H9 (cell line): ENCODE measurements at regions not wholly inside any gene's neighbourhood (a gene's known extent, or its start where the extent isn't known, plus 50 kb on each side); places are given as distances from the start of the nearest gene placed in this dataset.

Source experiments
- DNase-seq: peaks from one replicate; pipeline ENCODE4 v3.0.0-alpha.2; 2017
- H2AFZ ChIP-seq: one replicate; pipeline ENCODE4 v1.6.1; 2013; ENCODE audit warnings: mild to moderate bottlenecking, low read length, control low read depth, moderate library complexity
- H2AK5ac ChIP-seq: 2 replicates; pipeline ENCODE4 v1.6.1; 2013; ENCODE audit warnings: low read length, control low read depth, mixed read lengths; ENCODE audit not compliant: insufficient read length
- H2BK120ac ChIP-seq: one replicate; pipeline ENCODE4 v1.6.1; 2013; ENCODE audit warnings: low read depth, mild to moderate bottlenecking, low read length, control low read depth, inconsistent platforms; ENCODE audit not compliant: poor library complexity, severe bottlenecking
- H2BK12ac ChIP-seq: 2 replicates; pipeline ENCODE4 v1.6.1; 2013; ENCODE audit warnings: low read length, control low read depth, mixed read lengths, low read depth; ENCODE audit not compliant: insufficient read length
- H2BK15ac ChIP-seq: 2 replicates; pipeline ENCODE4 v1.6.1; 2013; ENCODE audit warnings: low read depth, low read length, control low read depth
- H2BK20ac ChIP-seq: one replicate; pipeline ENCODE4 v1.6.1; 2013; ENCODE audit warnings: low read depth, mild to moderate bottlenecking, low read length, control low read depth, inconsistent platforms; ENCODE audit not compliant: poor library complexity, severe bottlenecking
- H2BK5ac ChIP-seq: 2 replicates; pipeline ENCODE4 v1.6.1; 2013; ENCODE audit warnings: low read length, control low read depth, mixed read lengths; ENCODE audit not compliant: insufficient read length
- H3K14ac ChIP-seq: 2 replicates; pipeline ENCODE4 v1.6.1; 2013; ENCODE audit warnings: low read length, control low read depth; ENCODE audit not compliant: insufficient read depth
- H3K18ac ChIP-seq: 2 replicates; pipeline ENCODE4 v1.6.1; 2013; ENCODE audit warnings: low read depth, mild to moderate bottlenecking, mixed read lengths, low read length, control low read depth; ENCODE audit not compliant: insufficient read length
- H3K23ac ChIP-seq: 2 replicates; pipeline ENCODE4 v1.6.1; 2013; ENCODE audit warnings: low read length, control low read depth, mixed read lengths, low read depth; ENCODE audit not compliant: insufficient read length
- H3K23me2 ChIP-seq: 2 replicates; pipeline ENCODE4 v1.6.1; 2013; ENCODE audit warnings: low read depth, mild to moderate bottlenecking, mixed read lengths, low read length, control low read depth; ENCODE audit not compliant: insufficient read length, poor library complexity, severe bottlenecking
- H3K27ac ChIP-seq: 2 replicates; pipeline ENCODE4 v1.5.1; 2013; ENCODE audit warnings: low read length, control low read depth, mixed read lengths, low read depth; ENCODE audit not compliant: insufficient read length
- H3K27me3 ChIP-seq: 2 replicates; pipeline ENCODE4 v1.6.1; 2013; ENCODE audit warnings: low read length, control low read depth, inconsistent platforms; ENCODE audit not compliant: insufficient read depth
- H3K4ac ChIP-seq: 2 replicates; pipeline ENCODE4 v1.6.1; 2013; ENCODE audit warnings: low read depth, mild to moderate bottlenecking, control low read depth, inconsistent platforms, low read length, moderate library complexity
- H3K4me1 ChIP-seq: 2 replicates; pipeline ENCODE4 v1.6.1; 2013; ENCODE audit warnings: low read length, control low read depth, inconsistent platforms; ENCODE audit not compliant: insufficient read depth
- H3K4me2 ChIP-seq: 2 replicates; pipeline ENCODE4 v1.6.1; 2013; ENCODE audit warnings: low read length, control low read depth, mixed read lengths; ENCODE audit not compliant: insufficient read length, insufficient read depth
- H3K56ac ChIP-seq: 2 replicates; pipeline ENCODE4 v1.6.1; 2013; ENCODE audit warnings: low read depth, mild to moderate bottlenecking, mixed read lengths, low read length, control low read depth; ENCODE audit not compliant: insufficient read length
- H3K79me1 ChIP-seq: 2 replicates; pipeline ENCODE4 v1.6.1; 2013; ENCODE audit warnings: low read depth, mild to moderate bottlenecking, moderate library complexity, low read length, control low read depth, inconsistent platforms; ENCODE audit not compliant: insufficient read depth, poor library complexity, severe bottlenecking
- H3K79me2 ChIP-seq: 2 replicates; pipeline ENCODE4 v1.6.1; 2013; ENCODE audit warnings: low read length, control low read depth, inconsistent platforms; ENCODE audit not compliant: insufficient read depth
- H3K9ac ChIP-seq: 2 replicates; pipeline ENCODE4 v1.6.1; 2013; ENCODE audit warnings: low read length, control low read depth, mixed read lengths; ENCODE audit not compliant: insufficient read length; ENCODE audit errors: extremely low read depth
- H3K9me3 ChIP-seq: one replicate; pipeline ENCODE4 v1.6.1; 2013; ENCODE audit warnings: low read depth, low read length, inconsistent platforms; ENCODE audit not compliant: control insufficient read depth
- H3T11ph ChIP-seq: one replicate; pipeline ENCODE4 v1.6.1; 2013; ENCODE audit warnings: mild to moderate bottlenecking, low read length, control low read depth, inconsistent platforms
- H4K20me1 ChIP-seq: one replicate; pipeline ENCODE4 v1.6.1; 2013; ENCODE audit not compliant: control insufficient read depth, insufficient read length, insufficient read depth
- H4K5ac ChIP-seq: 2 replicates; pipeline ENCODE4 v1.6.1; 2013; ENCODE audit warnings: low read depth, mild to moderate bottlenecking, mixed read lengths, low read length, control low read depth; ENCODE audit not compliant: insufficient read length
- H4K8ac ChIP-seq: replicated peaks from 2 replicates; pipeline ENCODE4 v1.6.1; 2013; ENCODE audit warnings: low read length, control low read depth, mixed read lengths, low read depth; ENCODE audit not compliant: insufficient read length
- H4K91ac ChIP-seq: 2 replicates; pipeline ENCODE4 v1.6.1; 2013; ENCODE audit warnings: low read depth, mild to moderate bottlenecking, moderate library complexity, mixed read lengths, low read length, control low read depth; ENCODE audit not compliant: insufficient read length
- H3K27ac Mint-ChIP-seq, 3 experiments: 2 replicates in 2 of 3; 3 replicates in 1 of 3; pipeline ENCODE4 v1.8.0; 2020 to 2021; ENCODE audit warnings: mixed read lengths in 3 of 3, mild to moderate bottlenecking in 1 of 3, moderate library complexity in 1 of 3
- H3K27me3 Mint-ChIP-seq: 2 replicates; pipeline ENCODE4 v1.8.0; 2021; ENCODE audit warnings: low read depth, mild to moderate bottlenecking, moderate library complexity, mixed read lengths
- H3K36me3 Mint-ChIP-seq, 3 experiments: 2 replicates in 2 of 3; 3 replicates in 1 of 3; pipeline ENCODE4 v1.8.0; 2020 to 2021; ENCODE audit warnings: low read depth in 3 of 3, mixed read lengths in 3 of 3; ENCODE audit not compliant: insufficient read depth in 1 of 3
- H3K4me1 Mint-ChIP-seq, 2 experiments: 2 replicates each; pipeline ENCODE4 v1.8.0; 2020; ENCODE audit warnings: mixed read lengths in 2 of 2
- H3K4me3 Mint-ChIP-seq, 2 experiments: 2 replicates in 1 of 2; 3 replicates in 1 of 2; pipeline ENCODE4 v1.8.0; 2020 to 2021; ENCODE audit warnings: mild to moderate bottlenecking in 2 of 2, mixed read lengths in 2 of 2, moderate library complexity in 1 of 2
- H3K9me3 Mint-ChIP-seq, 2 experiments: 2 replicates in 1 of 2; 3 replicates in 1 of 2; pipeline ENCODE4 v1.8.0; 2020; ENCODE audit warnings: mild to moderate bottlenecking in 2 of 2, mixed read lengths in 2 of 2, moderate library complexity in 1 of 2
- WGBS: extraction: QIAGEN DNeasy Blood & Tissue Kit; methylation state at CpG from one replicate; pipeline ENCODE4 v1.1.7; 2013; ENCODE audit warnings: missing lambda C conversion rate, low lambda C conversion rate, mixed read lengths; ENCODE audit not compliant: insufficient read length; ENCODE audit errors: extremely low coverage; 5-methylcytosine and 5-hydroxymethylcytosine counted together
- TF ChIP-seq, protein P1 (sequence below): fragments of 200-600 bp; sonication (generic); conservative IDR thresholded peaks from 3 replicates; pipeline ENCODE4 v1.8.0; 2021; ENCODE audit warnings: antibody characterized with exemption, mild to moderate bottlenecking

DNA sequence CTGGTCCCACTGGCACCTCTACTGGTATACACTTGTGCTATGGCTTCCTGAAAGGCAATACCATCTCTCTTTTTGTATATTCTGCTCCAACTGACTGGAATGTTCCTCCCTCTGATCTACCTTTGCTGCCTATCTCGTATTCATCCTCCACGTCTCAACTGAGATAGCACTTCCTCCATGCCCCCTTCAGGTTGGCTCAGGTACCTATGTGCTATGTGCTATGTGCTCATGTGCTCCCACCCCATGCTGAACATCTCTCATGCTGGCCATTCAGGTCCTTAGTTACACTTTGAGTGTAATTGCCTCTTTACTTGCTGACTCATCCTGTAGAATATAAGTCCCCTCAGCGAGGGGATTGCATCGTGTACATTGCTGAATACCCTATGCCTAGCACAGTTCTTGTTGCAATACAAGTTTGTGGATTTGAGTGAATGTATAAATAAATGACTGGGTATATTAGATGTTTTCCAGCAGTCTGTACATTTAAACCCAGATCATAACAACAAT, 156.9 kb downstream of the SOX2 start:
- Histone ChIP-seq H3K79me1 (no peaks in the 10 kb centered on the region), H3K23ac (no peak overlapping the region), H3T11ph (no peak overlapping the region), H3K4me1 (peaks cover 1% of the 10 kb centered on the region; the same call in 1 of the 2 replicates), H3K18ac (no peak overlapping the region), H4K8ac (no peak overlapping the region), H2BK5ac (no peak overlapping the region), H3K14ac (no peak overlapping the region), H2AFZ (no peak overlapping the region), H4K91ac (no peak overlapping the region), H2BK12ac (no peak overlapping the region), H2BK15ac (no peak overlapping the region), H3K9me3 (no peaks in the 10 kb centered on the region), H2BK120ac (no peak overlapping the region), H3K23me2 (no peaks in the 10 kb centered on the region), H3K27ac (no peak overlapping the region), H3K4ac (no peak overlapping the region), H2BK20ac (no peak overlapping the region), H2AK5ac (no peak overlapping the region), H3K56ac (no peak overlapping the region), H4K5ac (no peak overlapping the region), H3K9ac (no peak overlapping the region), H3K27me3 (no peaks in the 10 kb centered on the region), H3K79me2 (no peaks in the 10 kb centered on the region), H4K20me1 (no peaks in the 10 kb centered on the region), H3K4me2 (no peak overlapping the region)
- peak; percentile 39 for DNase-seq
- H3K27ac Mint-ChIP-seq: no peak overlapping the region
- no peaks in the 10 kb centered on the region; the same call in 1 of the 2 replicates for H3K27me3 Mint-ChIP-seq
- peaks cover 0 to 4% (median 0%) of the 10 kb centered on the region in 3 experiments; a peak in 2 of 7 replicates for H3K36me3 Mint-ChIP-seq
- no peak overlapping the region for H3K4me3 Mint-ChIP-seq
- no CpG with 5 or more reads among the region's 4 CpGs for WGBS
- H3K9me3 Mint-ChIP-seq: no peaks in the 10 kb centered on the region; a peak in 2 of 5 replicates
- TF ChIP-seq, protein P1, sequence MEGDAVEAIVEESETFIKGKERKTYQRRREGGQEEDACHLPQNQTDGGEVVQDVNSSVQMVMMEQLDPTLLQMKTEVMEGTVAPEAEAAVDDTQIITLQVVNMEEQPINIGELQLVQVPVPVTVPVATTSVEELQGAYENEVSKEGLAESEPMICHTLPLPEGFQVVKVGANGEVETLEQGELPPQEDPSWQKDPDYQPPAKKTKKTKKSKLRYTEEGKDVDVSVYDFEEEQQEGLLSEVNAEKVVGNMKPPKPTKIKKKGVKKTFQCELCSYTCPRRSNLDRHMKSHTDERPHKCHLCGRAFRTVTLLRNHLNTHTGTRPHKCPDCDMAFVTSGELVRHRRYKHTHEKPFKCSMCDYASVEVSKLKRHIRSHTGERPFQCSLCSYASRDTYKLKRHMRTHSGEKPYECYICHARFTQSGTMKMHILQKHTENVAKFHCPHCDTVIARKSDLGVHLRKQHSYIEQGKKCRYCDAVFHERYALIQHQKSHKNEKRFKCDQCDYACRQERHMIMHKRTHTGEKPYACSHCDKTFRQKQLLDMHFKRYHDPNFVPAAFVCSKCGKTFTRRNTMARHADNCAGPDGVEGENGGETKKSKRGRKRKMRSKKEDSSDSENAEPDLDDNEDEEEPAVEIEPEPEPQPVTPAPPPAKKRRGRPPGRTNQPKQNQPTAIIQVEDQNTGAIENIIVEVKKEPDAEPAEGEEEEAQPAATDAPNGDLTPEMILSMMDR: peak; percentile 37; the same call in 1 of the 3 replicates
- H3K4me1 Mint-ChIP-seq: peaks cover 7 to 13% of the 10 kb centered on the region in 2 experiments; a peak in 2 of 4 replicates
